ENCODE measurements at regions not wholly inside any gene's neighbourhood (a gene's known extent, or its start where the extent isn't known, plus 50 kb on each side); places are given as distances from the start of the nearest gene placed in this dataset.
A peak's percentile ranks its signal among the peaks of the same experiment; 100 is the strongest.

GRCh38 chr10:24041834-24042233, 167.1 kb upstream of the KIAA1217 start:
- DNase-seq, result no peak

- no peak for DNase-seq
Measured at GRCh38 chr10:24042884-24043283, 166.1 kb upstream of the KIAA1217 start.

GRCh38 chr10:24046060-24046459, 162.9 kb upstream of the KIAA1217 start:
- no peak for DNase-seq

- no peak for DNase-seq
Measured at GRCh38 chr10:24047176-24047575, 161.8 kb upstream of the KIAA1217 start.

GRCh38 chr10:24054421-24054820, 154.5 kb upstream of the KIAA1217 start:
- no peak for DNase-seq

GRCh38 chr10:24080207-24080606, 128.7 kb upstream of the KIAA1217 start:
- no peak for DNase-seq

- no peak for DNase-seq
Measured at GRCh38 chr10:24086296-24087086, 122.4 kb upstream of the KIAA1217 start.

GRCh38 chr10:24091256-24091655, 117.7 kb upstream of the KIAA1217 start:
- peak; percentile 47 for DNase-seq

GRCh38 chr10:24096281-24096680, 112.7 kb upstream of the KIAA1217 start:
- DNase-seq, result no peak

GRCh38 chr10:24097751-24098207, 111.2 kb upstream of the KIAA1217 start:
- DNase-seq, result peak; percentile 48

- no peak for DNase-seq
Measured at GRCh38 chr10:24104895-24105294, 104.0 kb upstream of the KIAA1217 start.

- DNase-seq, result peak; percentile 16
Measured at GRCh38 chr10:24113901-24114300, 95.0 kb upstream of the KIAA1217 start.

- peak; percentile 69 for DNase-seq
Measured at GRCh38 chr10:24114556-24114955, 94.4 kb upstream of the KIAA1217 start.

GRCh38 chr10:24115403-24115802, 93.5 kb upstream of the KIAA1217 start:
- DNase-seq, result peak; percentile 20

- peak; percentile 56 for DNase-seq
Measured at GRCh38 chr10:24118246-24118645, 90.7 kb upstream of the KIAA1217 start.

GRCh38 chr10:24119896-24120295, 89.0 kb upstream of the KIAA1217 start:
- no peak for DNase-seq

GRCh38 chr10:24120646-24121045, 88.3 kb upstream of the KIAA1217 start:
- DNase-seq, result no peak

- DNase-seq, result no peak
Measured at GRCh38 chr10:24127516-24127915, 81.4 kb upstream of the KIAA1217 start.

- DNase-seq, result peak; percentile 73
Measured at GRCh38 chr10:24128066-24128730, 80.7 kb upstream of the KIAA1217 start.

GRCh38 chr10:24132741-24133140, 76.2 kb upstream of the KIAA1217 start:
- peak; percentile 76 for DNase-seq

GRCh38 chr10:24133835-24134234, 75.1 kb upstream of the KIAA1217 start:
- DNase-seq, result no peak

GRCh38 chr10:24136070-24136469, 72.9 kb upstream of the KIAA1217 start:
- DNase-seq, result peak; percentile 39

- DNase-seq, result no peak
Measured at GRCh38 chr10:24147321-24147720, 61.6 kb upstream of the KIAA1217 start.

- no peak for DNase-seq
Measured at GRCh38 chr10:24149640-24150039, 59.3 kb upstream of the KIAA1217 start.
